ENCODE measurements at regions not wholly inside any gene's neighbourhood (a gene's known extent, or its start where the extent isn't known, plus 50 kb on each side); places are given as distances from the start of the nearest gene placed in this dataset.

GRCh38 chr2:240208631-240209211 lies 68.3 kb upstream of the OTOS start:
- DNase-seq (ENCODE audit: low read depth, low spot score): no peak

- DNase-seq (ENCODE audit: low read depth, low spot score): no peak
Measured at GRCh38 chr2:240209493-240209892, 69.0 kb upstream of the OTOS start.

GRCh38 chr2:240210198-240210965 lies 69.9 kb upstream of the OTOS start:
- no peak for DNase-seq (ENCODE audit: low read depth, low spot score)

- no peak for DNase-seq (ENCODE audit: low read depth, low spot score)
Measured at GRCh38 chr2:240211096-240211495, 70.6 kb upstream of the OTOS start.

GRCh38 chr2:240211598-240212424 lies 71.4 kb upstream of the OTOS start:
- DNase-seq (ENCODE audit: low read depth, low spot score): no peak

- DNase-seq (ENCODE audit: low read depth, low spot score): no peak
Measured at GRCh38 chr2:240212425-240213225, 72.2 kb upstream of the OTOS start.

- no peak for DNase-seq (ENCODE audit: low read depth, low spot score)
Measured at GRCh38 chr2:240213226-240213475, 72.7 kb upstream of the OTOS start.

- no peak for DNase-seq (ENCODE audit: low read depth, low spot score)
Measured at GRCh38 chr2:240213476-240214421, 73.3 kb upstream of the OTOS start.

- no peak for DNase-seq (ENCODE audit: low read depth, low spot score)
Measured at GRCh38 chr2:240214790-240215675, 74.6 kb upstream of the OTOS start.

GRCh38 chr2:240215676-240216051 lies 75.2 kb upstream of the OTOS start:
- no peak for DNase-seq (ENCODE audit: low read depth, low spot score)

GRCh38 chr2:240216167-240216566 lies 75.7 kb upstream of the OTOS start:
- DNase-seq (ENCODE audit: low read depth, low spot score): no peak

GRCh38 chr2:240217431-240218301 lies 77.2 kb upstream of the OTOS start:
- no peak for DNase-seq (ENCODE audit: low read depth, low spot score)

GRCh38 chr2:240219208-240219890 lies 78.9 kb upstream of the OTOS start:
- no peak for DNase-seq (ENCODE audit: low read depth, low spot score)

GRCh38 chr2:240220371-240220770 lies 79.9 kb upstream of the OTOS start:
- no peak for DNase-seq (ENCODE audit: low read depth, low spot score)

GRCh38 chr2:240223631-240224030 lies 83.2 kb upstream of the OTOS start:
- no peak for DNase-seq (ENCODE audit: low read depth, low spot score)

- no peak for DNase-seq (ENCODE audit: low read depth, low spot score)
Measured at GRCh38 chr2:240224676-240225075, 84.2 kb upstream of the OTOS start.

GRCh38 chr2:240225131-240225530 lies 84.7 kb upstream of the OTOS start:
- no peak for DNase-seq (ENCODE audit: low read depth, low spot score)
